Suppressor macrophage (primary cell): ENCODE measurements at regions not wholly inside any gene's neighbourhood (a gene's known extent, or its start where the extent isn't known, plus 50 kb on each side); places are given as distances from the start of the nearest gene placed in this dataset.

ENCODE experiments used
- DNase-seq, 4 experiments: peaks; one replicate each; pipeline ENCODE4 v3.0.0-alpha.2; 2020 to 2022

GRCh38 chr12:46910830-46911229, 85.0 kb upstream of the SLC38A4 start:
- no peak for DNase-seq

- DNase-seq, result no peak
Observed at GRCh38 chr12:46914336-46914735, 88.5 kb upstream of the SLC38A4 start.

DNA sequence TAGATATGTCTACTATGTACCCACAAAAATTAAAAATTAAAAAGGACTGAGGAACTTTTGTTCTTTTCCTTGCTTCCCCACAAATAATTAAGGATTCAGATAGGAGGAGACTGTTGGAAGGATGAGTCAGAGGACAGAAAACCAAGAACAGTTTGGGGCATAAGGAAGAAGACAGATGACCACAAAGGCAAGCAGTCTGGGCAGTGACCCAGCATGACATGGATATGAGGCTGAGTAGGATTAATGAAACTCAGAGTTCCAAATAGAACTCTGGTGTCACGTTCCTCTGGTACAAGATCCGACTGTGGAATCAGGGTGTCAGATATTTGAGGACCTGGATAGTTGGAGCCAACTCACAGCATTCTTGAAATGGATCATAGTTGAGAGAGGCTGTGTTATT, 89.3 kb upstream of the SLC38A4 start:
- peak in 3 of 4 experiments; percentile 9 to 43 (median 36) for DNase-seq

DNA sequence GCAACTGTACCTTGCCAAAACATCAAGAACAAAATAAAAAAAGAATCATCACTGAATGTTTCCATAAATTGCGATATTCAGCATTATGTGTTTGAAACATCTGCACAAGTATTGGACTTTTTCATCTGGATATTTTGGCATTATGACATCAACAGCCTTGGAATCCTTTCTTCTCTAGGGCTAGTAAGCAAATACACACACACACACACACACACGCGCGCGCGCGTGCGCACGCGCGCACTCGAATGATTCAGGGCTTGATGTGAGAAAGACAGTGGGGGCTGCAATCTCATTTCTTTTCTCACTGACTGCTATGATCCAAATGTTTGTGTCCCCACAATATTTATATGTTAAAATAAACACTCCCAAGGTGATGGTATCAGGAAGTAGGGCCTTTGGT, 90.0 kb upstream of the SLC38A4 start:
- DNase-seq, result no peak

GRCh38 chr12:46916796-46917419, 91.1 kb upstream of the SLC38A4 start:
- DNase-seq, result peak in 1 of 4 experiments; percentile 10

GRCh38 chr12:46917821-46918220, 92.0 kb upstream of the SLC38A4 start:
- no peak for DNase-seq

GRCh38 chr12:46918631-46919030, 92.8 kb upstream of the SLC38A4 start:
- no peak for DNase-seq

DNA sequence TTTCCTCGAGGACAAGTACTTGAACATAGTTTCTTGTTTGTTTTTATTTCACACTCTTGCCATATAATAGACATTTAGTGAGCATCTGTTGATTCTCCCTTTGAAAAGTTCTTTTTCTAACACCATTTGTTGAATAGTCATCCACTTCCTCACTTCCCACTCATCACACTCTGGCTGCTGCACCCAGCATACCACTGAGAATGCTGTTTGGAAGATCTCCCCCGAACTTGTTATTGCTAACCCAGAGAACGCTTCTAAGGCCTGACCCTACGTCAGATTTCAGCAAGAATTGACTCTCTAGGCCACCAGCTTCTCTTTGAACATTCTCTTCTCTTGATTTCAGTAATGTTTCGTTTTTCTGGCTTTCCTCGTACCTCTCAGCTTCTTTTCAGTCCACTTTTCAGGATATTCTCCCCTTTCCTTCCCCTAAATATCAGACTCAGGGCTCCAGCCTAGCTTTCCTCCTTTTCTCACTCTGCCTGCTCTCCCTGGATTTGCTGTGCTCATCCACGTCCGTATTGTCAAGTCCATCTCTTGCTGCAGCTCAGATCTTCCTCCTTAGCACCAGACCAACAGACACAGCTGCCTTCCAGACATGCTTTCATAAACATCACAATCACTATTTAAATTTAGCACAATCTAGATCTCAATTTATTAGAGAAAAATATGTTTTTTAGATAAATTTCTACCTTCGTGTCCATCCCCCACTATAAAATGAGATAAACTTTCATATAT, 94.0 kb upstream of the SLC38A4 start:
- DNase-seq, result peak in 2 of 4 experiments; percentile 24 to 28

- DNase-seq, result peak in 2 of 4 experiments; percentile 47 to 56
Observed at GRCh38 chr12:46920499-46920898, 94.7 kb upstream of the SLC38A4 start.

DNA sequence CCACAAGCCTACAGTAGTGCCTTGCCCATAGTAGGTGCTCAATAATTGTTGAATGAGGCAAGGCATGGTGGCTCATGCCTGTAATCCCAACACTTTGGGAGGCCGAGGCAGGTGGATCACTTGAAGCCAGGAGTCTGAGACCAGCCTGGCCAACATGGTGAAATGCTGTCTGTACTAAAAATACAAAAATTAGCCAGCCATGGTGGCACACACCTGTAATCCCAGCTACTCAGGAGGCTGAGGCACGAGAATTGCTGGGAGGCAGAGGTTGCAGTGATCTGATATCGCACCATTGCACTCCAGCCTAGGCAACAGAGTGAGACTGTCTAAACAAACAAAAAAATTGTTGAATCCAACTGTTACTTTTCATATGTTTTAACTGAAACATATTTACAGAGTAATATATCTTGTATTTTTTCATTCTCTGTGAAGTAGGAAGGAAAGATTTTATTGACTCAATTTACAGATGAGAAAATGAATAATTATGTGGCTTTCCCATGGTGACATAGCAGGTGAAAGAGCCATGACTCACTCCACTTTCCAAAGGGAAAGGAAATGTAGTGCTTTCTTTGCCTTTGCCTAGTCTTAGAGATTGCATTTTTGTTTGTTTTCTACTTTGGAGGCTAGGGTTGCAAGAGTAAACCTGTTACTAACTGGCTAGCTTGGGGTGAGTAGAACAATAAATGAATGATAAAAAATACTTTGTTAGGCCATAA, 95.4 kb upstream of the SLC38A4 start:
- peak in 2 of 4 experiments; percentile 10 to 14 for DNase-seq

- peak; percentile 14 to 68 (median 36) for DNase-seq
Observed at GRCh38 chr12:46921764-46922133, 96.0 kb upstream of the SLC38A4 start.

DNA sequence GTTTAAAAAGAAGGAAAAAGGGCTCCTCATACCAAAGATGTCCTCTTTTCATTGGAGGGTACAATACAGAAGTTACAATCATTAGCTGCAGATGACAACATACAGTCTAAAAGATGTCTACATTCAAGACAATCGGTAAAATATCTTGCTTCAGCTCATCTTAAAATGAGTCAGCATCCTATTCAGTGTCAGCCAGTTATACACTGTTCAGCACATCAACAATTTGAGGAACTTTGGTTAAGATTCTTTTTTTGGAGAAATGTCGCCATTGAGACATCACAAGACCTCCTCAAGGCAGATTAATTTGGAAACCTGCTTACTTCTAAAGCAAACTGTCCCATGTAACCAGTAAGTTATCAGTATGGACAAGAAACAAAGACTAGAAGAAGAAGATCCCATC, 100.7 kb upstream of the SLC38A4 start:
- peak; percentile 61 to 94 (median 82) for DNase-seq

DNA sequence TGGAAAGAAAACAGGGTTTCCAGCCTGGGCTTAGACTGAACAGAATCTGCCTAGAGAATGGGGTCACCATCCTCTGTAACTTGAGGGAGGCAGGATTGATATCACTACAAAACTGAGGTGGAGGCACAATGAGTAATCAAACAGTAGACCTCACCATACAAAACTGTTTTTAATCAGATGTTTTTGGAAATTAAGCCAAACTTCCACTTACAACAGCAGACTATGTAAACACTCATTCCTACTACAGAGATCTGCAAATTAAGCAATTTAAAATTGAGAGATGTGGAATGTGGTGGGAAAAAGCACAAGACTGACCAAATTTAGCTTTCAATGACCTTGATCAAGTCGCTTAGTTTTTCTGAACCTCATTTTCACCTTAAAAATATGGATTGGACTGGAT, 104.3 kb upstream of the SLC38A4 start:
- no peak for DNase-seq

GRCh38 chr12:46933947-46934346, 108.2 kb upstream of the SLC38A4 start:
- DNase-seq, result peak; percentile 51 to 79 (median 63)

GRCh38 chr12:46934374-46935111, 108.7 kb upstream of the SLC38A4 start:
- DNase-seq, result peak in 1 of 4 experiments; percentile 20

GRCh38 chr12:46935271-46935847, 109.6 kb upstream of the SLC38A4 start:
- DNase-seq, result no peak

DNA sequence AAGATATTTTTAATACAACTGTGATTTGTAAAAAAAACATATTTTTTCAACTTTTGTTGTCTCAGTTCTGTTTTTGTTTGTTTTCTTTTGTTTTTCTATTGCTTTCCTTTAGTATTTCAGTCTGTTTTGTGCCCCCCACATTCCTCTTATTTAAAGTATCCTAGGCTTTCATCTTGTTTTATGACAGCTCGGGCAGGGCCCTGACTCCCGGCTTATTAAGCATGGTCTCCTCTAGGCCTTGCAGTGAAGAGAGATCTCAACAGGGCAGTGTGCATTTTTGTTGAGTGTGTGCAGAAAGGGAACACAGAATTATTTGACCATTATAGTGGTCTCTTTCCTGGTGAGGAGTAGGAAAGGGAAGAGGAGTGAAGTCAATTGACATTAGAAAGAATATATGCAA, 110.2 kb upstream of the SLC38A4 start:
- no peak for DNase-seq

- no peak for DNase-seq
Observed at GRCh38 chr12:46938071-46938678, 112.4 kb upstream of the SLC38A4 start.

DNA sequence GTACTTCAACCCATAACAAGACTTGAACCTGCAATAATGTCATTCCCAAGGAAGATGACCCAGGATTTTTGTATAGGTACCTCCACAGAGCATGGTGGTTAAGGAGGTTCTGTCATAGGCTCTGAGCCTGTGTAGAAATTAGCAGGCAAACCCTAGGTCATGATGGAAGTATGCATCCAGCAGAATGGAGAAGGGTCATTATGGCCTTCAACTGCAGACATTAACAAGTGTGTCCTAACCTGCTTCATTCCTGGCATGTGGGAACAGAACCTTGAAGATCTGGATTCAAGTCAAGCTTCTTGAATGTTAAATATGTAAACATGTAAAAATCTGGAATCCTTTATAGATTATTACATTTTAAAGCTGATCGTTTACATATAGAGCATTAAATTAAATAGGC, 116.2 kb upstream of the SLC38A4 start:
- no peak for DNase-seq

DNA sequence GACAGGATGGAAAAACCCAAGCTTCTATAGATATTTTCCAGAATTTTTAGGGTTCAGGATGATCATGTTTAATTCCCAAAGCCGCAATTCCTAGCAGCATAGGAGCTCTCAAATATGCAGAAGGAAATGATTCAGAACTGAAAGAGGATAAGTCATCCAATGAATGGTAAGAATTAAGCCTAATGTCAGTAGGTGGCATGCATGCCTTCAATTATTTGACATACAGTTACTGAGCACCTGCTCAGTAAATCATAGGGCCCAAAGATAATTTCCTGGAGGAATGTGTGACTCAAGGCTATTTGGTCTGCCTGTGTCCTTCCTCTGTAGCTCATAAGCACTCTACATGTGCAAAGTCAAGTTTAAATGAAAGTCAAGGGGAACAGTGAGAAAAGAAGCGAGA, 116.8 kb upstream of the SLC38A4 start:
- no peak for DNase-seq

DNA sequence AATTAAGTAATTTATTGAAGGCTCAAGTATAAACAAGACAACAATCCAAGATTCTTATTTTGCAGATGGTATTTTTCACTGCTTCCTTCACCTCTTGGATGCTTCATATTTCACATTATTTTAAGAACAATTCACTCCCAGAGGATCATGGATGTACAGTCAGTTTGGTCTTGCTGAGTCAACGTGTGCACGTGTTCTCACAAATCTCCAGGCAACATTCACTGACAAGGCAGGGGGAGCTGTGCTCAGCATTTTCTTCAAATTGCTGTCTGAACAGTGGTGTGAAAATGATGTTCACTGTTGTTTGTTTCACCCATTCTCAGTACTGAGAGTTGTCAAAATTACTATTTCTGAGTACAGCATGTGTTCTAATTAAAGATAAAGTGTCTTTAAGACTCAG, 118.3 kb upstream of the SLC38A4 start:
- DNase-seq, result peak in 3 of 4 experiments; percentile 13 to 42 (median 23)

GRCh38 chr12:46944771-46945170, 119.0 kb upstream of the SLC38A4 start:
- no peak for DNase-seq
